ENCODE measurements at regions not wholly inside any gene's neighbourhood (a gene's known extent, or its start where the extent isn't known, plus 50 kb on each side); places are given as distances from the start of the nearest gene placed in this dataset.

- POLR2A ChIA-PET: no interaction called here
- H3K4me3 Mint-ChIP-seq: no peak overlapping the region
- peaks cover 4% of the 10 kb centered on the region for H3K27me3 Mint-ChIP-seq
- DNase-seq (no peak), ATAC-seq (ENCODE audit: low read depth) (no peak)
- H3K4me1 Mint-ChIP-seq: no peaks in the 10 kb centered on the region
- H3K36me3 Mint-ChIP-seq (ENCODE audit: low read depth): no peaks in the 10 kb centered on the region
- no peak for TF ChIP-seq CTCF (IDR thresholded peaks at IDR 0.05)
- CTCF ChIA-PET: no interaction called here
- intact Hi-C loops (cut with micrococcal nuclease): no loop called here
- H3K9me3 Mint-ChIP-seq: no peaks in the 10 kb centered on the region
- H3K27ac Mint-ChIP-seq: no peak overlapping the region
Measured at GRCh38 chr11:70542406-70542805, 144.1 kb downstream of the CTTN start.

DNA sequence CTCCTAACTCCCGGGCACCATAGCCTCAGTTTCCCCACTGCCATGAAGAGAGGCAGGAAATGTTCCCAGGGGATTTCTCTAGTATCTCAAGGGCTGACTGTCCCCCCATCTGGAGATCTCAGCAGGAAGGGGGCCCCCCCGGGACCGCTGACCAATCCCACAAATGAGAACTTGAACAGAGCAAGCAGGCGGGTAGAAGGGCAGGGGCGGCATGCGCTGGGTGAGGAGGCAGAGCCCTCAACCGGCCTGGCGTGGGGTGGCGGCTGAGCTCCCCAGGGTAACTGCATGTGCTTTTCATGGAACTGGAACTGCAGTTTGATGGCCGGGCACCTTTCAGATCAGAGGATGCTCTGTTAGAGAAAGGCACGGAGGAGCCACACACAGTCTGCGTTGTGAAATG lies 144.5 kb downstream of the CTTN start:
- no peak for DNase-seq
- H3K4me3 Mint-ChIP-seq: no peak overlapping the region

DNA sequence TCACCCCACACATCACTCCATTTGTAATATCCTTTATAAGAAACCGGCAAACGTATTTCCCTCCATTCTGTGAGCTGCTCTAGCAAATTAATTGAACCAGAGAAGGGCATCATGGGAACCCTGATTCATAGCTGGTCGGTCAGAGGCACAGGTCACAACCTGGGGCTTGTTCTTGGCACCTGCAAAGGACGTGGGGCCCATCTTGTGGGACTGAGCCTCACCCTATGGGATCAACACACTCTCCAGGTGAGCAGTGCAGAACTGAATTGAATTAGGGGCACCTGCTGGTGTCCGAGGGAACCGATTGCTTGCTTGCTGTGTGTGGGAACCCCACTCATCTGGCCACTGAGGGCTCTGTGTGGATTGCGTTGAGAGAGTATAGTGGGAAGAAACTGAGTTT lies 145.3 kb downstream of the CTTN start:
- no peaks in the 10 kb centered on the region for H3K4me1 Mint-ChIP-seq
- intact Hi-C loops (cut with micrococcal nuclease): no loop called here

More for the DNA sequence above, 144.5 kb downstream of the CTTN start:
- ATAC-seq (ENCODE audit: low read depth): no peak
- intact Hi-C loops (cut with micrococcal nuclease): no loop called here
- H3K9me3 Mint-ChIP-seq: no peaks in the 10 kb centered on the region
- ChIA-PET POLR2A (no interaction called here), CTCF (no interaction called here)
- no peaks in the 10 kb centered on the region for H3K4me1 Mint-ChIP-seq
- H3K27ac Mint-ChIP-seq: no peak overlapping the region
- no peak for TF ChIP-seq CTCF (IDR thresholded peaks at IDR 0.05)
- H3K27me3 Mint-ChIP-seq: peaks cover 4% of the 10 kb centered on the region
- H3K36me3 Mint-ChIP-seq (ENCODE audit: low read depth): no peaks in the 10 kb centered on the region

DNA sequence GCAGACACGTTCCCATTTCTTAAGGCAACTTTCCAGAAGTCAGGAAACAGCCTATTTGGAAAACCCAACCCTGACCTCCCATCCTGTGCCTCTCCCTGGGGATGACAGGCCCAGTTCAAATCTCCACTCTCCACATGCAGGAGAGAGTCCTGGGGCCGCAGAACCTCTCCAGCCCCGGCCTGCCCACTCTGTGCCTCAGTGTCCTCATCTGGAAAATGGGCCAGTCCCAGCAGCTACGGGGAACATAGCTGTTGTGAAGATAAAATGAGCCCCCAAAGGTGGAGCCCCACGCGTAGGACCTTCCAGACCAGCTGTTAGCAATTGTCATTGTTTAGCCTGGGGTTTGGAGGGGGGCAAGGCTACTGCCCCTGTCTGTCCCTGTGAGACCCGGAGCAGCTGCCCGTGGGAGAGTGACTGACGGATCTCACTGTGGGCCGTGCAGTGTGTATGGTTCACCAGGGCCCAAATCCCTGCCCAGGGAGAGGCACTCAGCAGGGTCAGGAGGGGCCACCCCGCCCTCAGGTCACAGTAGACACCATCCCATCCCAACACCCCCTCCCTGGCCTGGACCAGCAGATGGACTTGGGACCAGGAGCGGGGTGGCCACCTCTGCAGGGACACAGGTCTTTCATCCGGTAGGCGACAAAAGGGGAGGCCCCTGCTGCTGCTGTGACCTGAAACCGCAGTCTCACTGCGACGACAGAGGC lies 145.9 kb downstream of the CTTN start:
- CTCF ChIA-PET: no interaction called here
- TF ChIP-seq CTCF (IDR thresholded peaks at IDR 0.05): no peak
- H3K9me3 Mint-ChIP-seq: no peaks in the 10 kb centered on the region
- no peak overlapping the region for H3K4me3 Mint-ChIP-seq
- ATAC-seq (ENCODE audit: low read depth): no peak
- H3K27ac Mint-ChIP-seq: no peak overlapping the region
- peaks cover 8% of the 10 kb centered on the region for H3K27me3 Mint-ChIP-seq
- no peaks in the 10 kb centered on the region for H3K36me3 Mint-ChIP-seq (ENCODE audit: low read depth)
- H3K4me1 Mint-ChIP-seq: no peaks in the 10 kb centered on the region
- POLR2A ChIA-PET: no interaction called here
- intact Hi-C loops (cut with micrococcal nuclease): no loop called here
- no peak for DNase-seq

More for the DNA sequence above, 145.3 kb downstream of the CTTN start:
- Mint-ChIP-seq H3K4me3 (no peak overlapping the region), H3K27ac (no peak overlapping the region), H3K36me3 (ENCODE audit: low read depth) (no peaks in the 10 kb centered on the region), H3K9me3 (no peaks in the 10 kb centered on the region), H3K27me3 (peaks cover 8% of the 10 kb centered on the region)
- ChIA-PET CTCF (no interaction called here), POLR2A (no interaction called here)
- no peak for TF ChIP-seq CTCF (IDR thresholded peaks at IDR 0.05)
- ATAC-seq (ENCODE audit: low read depth) (no peak), DNase-seq (no peak)

DNA sequence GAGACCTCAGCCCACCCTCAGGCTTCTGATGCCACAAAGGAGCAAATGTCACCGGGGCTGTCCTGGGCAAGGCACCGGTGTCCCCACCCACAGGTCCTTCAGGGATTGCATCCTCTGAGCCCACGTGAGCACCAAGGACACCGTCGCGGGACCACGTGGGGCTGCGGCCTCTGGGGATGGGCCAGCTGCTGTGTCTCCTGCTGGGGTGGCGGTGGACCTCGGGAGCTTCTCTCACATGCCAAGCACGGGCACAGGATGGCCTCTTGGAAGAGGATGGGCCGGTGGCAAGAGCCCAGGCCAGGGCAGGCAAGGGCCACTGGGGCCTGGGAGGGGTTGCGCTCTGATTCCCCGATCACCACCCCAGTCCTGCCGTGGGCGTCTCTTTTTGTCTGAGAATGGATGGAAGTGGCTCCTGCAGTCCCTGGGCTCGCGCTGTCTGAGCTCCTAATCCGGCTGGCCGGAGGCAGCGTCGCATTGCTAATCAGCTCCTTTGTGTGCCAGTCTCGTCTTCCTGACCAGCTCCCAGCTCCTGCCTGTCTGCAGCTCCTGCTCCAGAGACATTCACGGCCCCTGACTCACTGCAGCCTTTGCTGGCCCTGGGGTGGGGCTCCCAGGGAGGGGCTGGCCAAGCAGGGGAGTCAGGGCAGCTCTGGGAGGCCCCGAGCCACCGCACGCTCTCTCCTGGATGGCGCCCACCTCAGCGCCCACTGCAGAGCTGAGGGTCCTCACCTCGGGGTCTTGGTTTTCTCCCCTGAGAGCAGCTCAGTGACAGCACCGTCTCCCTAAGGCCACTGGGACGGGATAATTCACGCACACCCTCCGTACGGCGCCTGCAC lies 146.7 kb downstream of the CTTN start:
- no peak overlapping the region for H3K4me3 Mint-ChIP-seq
- H3K36me3 Mint-ChIP-seq (ENCODE audit: low read depth): no peaks in the 10 kb centered on the region
- no peak for DNase-seq
- no peak for TF ChIP-seq CTCF (IDR thresholded peaks at IDR 0.05)
- H3K27ac Mint-ChIP-seq: no peak overlapping the region
- H3K4me1 Mint-ChIP-seq: no peaks in the 10 kb centered on the region
- ATAC-seq (ENCODE audit: low read depth): no peak
- H3K9me3 Mint-ChIP-seq: no peaks in the 10 kb centered on the region
- ChIA-PET POLR2A (no interaction called here), CTCF (no interaction called here)
- H3K27me3 Mint-ChIP-seq: peaks cover 8% of the 10 kb centered on the region
- intact Hi-C loops (cut with micrococcal nuclease): no loop called here
